Smooth muscle cell (in vitro differentiated cells): ENCODE measurements at regions not wholly inside any gene's neighbourhood (a gene's known extent, or its start where the extent isn't known, plus 50 kb on each side); places are given as distances from the start of the nearest gene placed in this dataset.
A peak's percentile ranks its signal among the peaks of the same experiment; 100 is the strongest.

Experiments used
- DNase-seq: peaks from one replicate; lab custom pipeline; 2025; ENCODE audit not compliant: unreplicated experiment; lab: John Stamatoyannopoulos, UW
- H2AFZ ChIP-seq: fragments of 200-600 bp; sonication (generic); 2 replicates; pipeline ENCODE4 v1.6.0; 2016; ENCODE audit warnings: antibody characterized with exemption, low read depth, mild to moderate bottlenecking
- H3F3A ChIP-seq: fragments of 200-600 bp; sonication (generic); 2 replicates; pipeline ENCODE4 v1.6.0; 2017; ENCODE audit warnings: antibody characterized with exemption, low read depth
- H3K27ac ChIP-seq: fragments of 200-600 bp; sonication (generic); 2 replicates; pipeline ENCODE4 v1.5.1; 2016; ENCODE audit warnings: low read depth, mild to moderate bottlenecking
- H3K27me3 ChIP-seq: fragments of 200-600 bp; sonication (generic); 2 replicates; pipeline ENCODE4 v1.6.1; 2016; ENCODE audit warnings: low read depth, mild to moderate bottlenecking
- H3K36me3 ChIP-seq: fragments of 200-600 bp; sonication (generic); 2 replicates; pipeline ENCODE4 v1.5.1; 2016; ENCODE audit warnings: low read depth
- H3K4me1 ChIP-seq: fragments of 200-600 bp; sonication (generic); 2 replicates; pipeline ENCODE4 v1.5.1; 2016; ENCODE audit warnings: low read depth
- H3K4me2 ChIP-seq: fragments of 200-600 bp; sonication (generic); 2 replicates; pipeline ENCODE4 v1.6.0; 2016; ENCODE audit warnings: mild to moderate bottlenecking
- H3K4me3 ChIP-seq: fragments of 200-600 bp; sonication (generic); 2 replicates; pipeline ENCODE4 v1.5.1; 2016; ENCODE audit warnings: mild to moderate bottlenecking
- H3K79me2 ChIP-seq: fragments of 200-600 bp; sonication (generic); 2 replicates; pipeline ENCODE4 v1.6.0; 2016; ENCODE audit warnings: low read depth, mild to moderate bottlenecking
- H3K9ac ChIP-seq: fragments of 200-600 bp; sonication (generic); 2 replicates; pipeline ENCODE4 v1.6.0; 2016; ENCODE audit warnings: low read depth
- H3K9me3 ChIP-seq: fragments of 200-600 bp; sonication (generic); replicated peaks from 2 replicates; pipeline ENCODE4 v1.5.1; 2016; ENCODE audit warnings: low read depth
- H4K20me1 ChIP-seq: fragments of 200-600 bp; sonication (generic); 2 replicates; pipeline ENCODE4 v1.6.0; 2016; ENCODE audit warnings: low read depth
- WGBS: methylation state at CpG from one replicate; pipeline ENCODE4 v1.1.7; 2016; ENCODE audit warnings: low lambda C conversion rate; 5-methylcytosine and 5-hydroxymethylcytosine counted together
- TF ChIP-seq, protein P1 (sequence below): fragments of 200-600 bp; sonication (generic); IDR thresholded peaks from 2 replicates; pipeline ENCODE4 v1.5.1; 2017; ENCODE audit warnings: borderline replicate concordance, mild to moderate bottlenecking, antibody characterized with exemption; ENCODE audit not compliant: insufficient read depth, poor library complexity, severe bottlenecking

DNA sequence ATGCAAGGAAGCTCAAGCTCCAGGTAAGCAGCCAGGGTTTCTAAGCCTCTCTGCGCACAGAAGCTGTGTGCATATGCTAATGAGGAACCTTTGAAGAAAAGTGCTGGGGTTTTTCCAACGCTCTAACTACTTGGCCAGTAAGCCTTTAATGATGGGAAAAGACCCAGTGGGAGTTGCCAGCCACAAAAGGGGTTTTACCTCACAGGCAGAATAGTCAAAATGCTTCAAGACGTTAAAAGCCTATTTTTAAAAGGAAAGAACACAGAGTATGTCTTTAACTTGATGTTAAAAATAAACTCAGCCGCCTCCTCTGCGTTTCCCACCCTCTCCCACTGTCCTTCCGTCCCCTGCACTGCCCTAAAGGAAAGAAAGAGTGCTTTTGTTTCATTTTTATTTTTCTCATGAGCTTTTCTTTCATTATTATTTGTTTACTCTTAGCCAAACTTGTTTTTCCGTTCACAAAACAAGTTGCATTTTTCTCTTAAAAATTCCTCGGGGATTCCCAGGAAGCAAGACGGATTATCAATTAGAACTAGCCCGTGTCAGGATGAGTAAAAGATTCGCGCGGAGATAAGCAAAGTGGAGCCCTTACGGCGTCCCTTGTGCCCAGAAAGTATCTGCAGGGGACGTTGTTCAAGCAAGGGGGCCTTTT, 209.8 kb upstream of the NUDT4 start:
- TF ChIP-seq, protein P1, sequence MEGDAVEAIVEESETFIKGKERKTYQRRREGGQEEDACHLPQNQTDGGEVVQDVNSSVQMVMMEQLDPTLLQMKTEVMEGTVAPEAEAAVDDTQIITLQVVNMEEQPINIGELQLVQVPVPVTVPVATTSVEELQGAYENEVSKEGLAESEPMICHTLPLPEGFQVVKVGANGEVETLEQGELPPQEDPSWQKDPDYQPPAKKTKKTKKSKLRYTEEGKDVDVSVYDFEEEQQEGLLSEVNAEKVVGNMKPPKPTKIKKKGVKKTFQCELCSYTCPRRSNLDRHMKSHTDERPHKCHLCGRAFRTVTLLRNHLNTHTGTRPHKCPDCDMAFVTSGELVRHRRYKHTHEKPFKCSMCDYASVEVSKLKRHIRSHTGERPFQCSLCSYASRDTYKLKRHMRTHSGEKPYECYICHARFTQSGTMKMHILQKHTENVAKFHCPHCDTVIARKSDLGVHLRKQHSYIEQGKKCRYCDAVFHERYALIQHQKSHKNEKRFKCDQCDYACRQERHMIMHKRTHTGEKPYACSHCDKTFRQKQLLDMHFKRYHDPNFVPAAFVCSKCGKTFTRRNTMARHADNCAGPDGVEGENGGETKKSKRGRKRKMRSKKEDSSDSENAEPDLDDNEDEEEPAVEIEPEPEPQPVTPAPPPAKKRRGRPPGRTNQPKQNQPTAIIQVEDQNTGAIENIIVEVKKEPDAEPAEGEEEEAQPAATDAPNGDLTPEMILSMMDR, result no peak
- Histone ChIP-seq H4K20me1 (no peaks in the 10 kb centered on the region), H3K4me1 (peaks cover 12% of the 10 kb centered on the region), H2AFZ (peak overlapping the region; percentile 73), H3K79me2 (no peaks in the 10 kb centered on the region), H3K4me3 (peak overlapping the region; percentile 58), H3K9me3 (no peaks in the 10 kb centered on the region), H3K4me2 (peak overlapping the region; percentile 87), H3F3A (no peaks in the 10 kb centered on the region), H3K9ac (peak overlapping the region; percentile 54), H3K27ac (peak overlapping the region; percentile 51), H3K36me3 (no peaks in the 10 kb centered on the region), H3K27me3 (no peaks in the 10 kb centered on the region)
- 14% methylated on average over 16 of the region's 16 CpGs for WGBS
- no peak for DNase-seq

- TF ChIP-seq, protein P1, result no peak
- DNase-seq, result no peak
- Histone ChIP-seq H3K4me3 (peak overlapping the region; percentile 58), H3K9ac (no peak overlapping the region), H3K4me1 (peaks cover 12% of the 10 kb centered on the region), H3K4me2 (peak overlapping the region; percentile 87), H3K79me2 (no peaks in the 10 kb centered on the region), H3K27ac (no peak overlapping the region), H4K20me1 (no peaks in the 10 kb centered on the region), H2AFZ (no peak overlapping the region), H3F3A (no peaks in the 10 kb centered on the region), H3K27me3 (no peaks in the 10 kb centered on the region), H3K9me3 (no peaks in the 10 kb centered on the region), H3K36me3 (no peaks in the 10 kb centered on the region)
- whole genome bisulfite sequencing, result 95% methylated on average over 3 of the region's 3 CpGs
These were observed 209.0 kb upstream of the NUDT4 start for GRCh38 chr12:93168751-93169150.

GRCh38 chr12:93169536-93169935, 208.2 kb upstream of the NUDT4 start:
- no peaks in the 10 kb centered on the region for H3K9me3 ChIP-seq

More at GRCh38 chr12:93169536-93169935, 208.2 kb upstream of the NUDT4 start:
- no peak overlapping the region for H2AFZ ChIP-seq
- H3K9ac ChIP-seq, result no peak overlapping the region
- H3K4me3 ChIP-seq, result no peak overlapping the region
- no peaks in the 10 kb centered on the region for H3F3A ChIP-seq
- TF ChIP-seq, protein P1, result no peak
- H4K20me1 ChIP-seq, result no peaks in the 10 kb centered on the region
- no peaks in the 10 kb centered on the region for H3K36me3 ChIP-seq
- H3K4me1 ChIP-seq, result peaks cover 12% of the 10 kb centered on the region
- no peak overlapping the region for H3K27ac ChIP-seq
- DNase-seq, result no peak
- no peak overlapping the region for H3K4me2 ChIP-seq
- no peaks in the 10 kb centered on the region for H3K79me2 ChIP-seq
- H3K27me3 ChIP-seq, result no peaks in the 10 kb centered on the region
